Activated T-cell treated with anti-CD3 and anti-CD28 coated beads, Interleukin-2, amount 50 U/mL, for 48 hours (primary cell): ENCODE measurements at regions not wholly inside any gene's neighbourhood (a gene's known extent, or its start where the extent isn't known, plus 50 kb on each side); places are given as distances from the start of the nearest gene placed in this dataset.

ENCODE experiments used
- DNase-seq, 2 experiments: peaks; one replicate each; pipeline ENCODE4 v3.0.0-alpha.2; 2020

GRCh38 chr1:221072214-221072613 is 193.0 kb downstream of the HLX start:
- DNase-seq, result no peak

GRCh38 chr1:221074332-221074731 is 195.1 kb downstream of the HLX start:
- no peak for DNase-seq

- no peak for DNase-seq
These were observed 196.7 kb downstream of the HLX start for GRCh38 chr1:221075911-221076310.

- DNase-seq, result no peak
These were observed 197.2 kb downstream of the HLX start for GRCh38 chr1:221076391-221076811.

GRCh38 chr1:221078260-221078965 is 199.2 kb downstream of the HLX start:
- no peak for DNase-seq

- DNase-seq, result no peak
These were observed 204.7 kb downstream of the HLX start for GRCh38 chr1:221083902-221084301.

- DNase-seq, result no peak
These were observed 205.4 kb downstream of the HLX start for GRCh38 chr1:221084681-221085080.

GRCh38 chr1:221085701-221086375 is 206.6 kb downstream of the HLX start:
- DNase-seq, result no peak

GRCh38 chr1:221087919-221088318 is 208.7 kb downstream of the HLX start:
- DNase-seq, result no peak

GRCh38 chr1:221089273-221089672 is 210.0 kb downstream of the HLX start:
- no peak for DNase-seq

- DNase-seq, result no peak
These were observed 210.6 kb downstream of the HLX start for GRCh38 chr1:221089803-221090202.

GRCh38 chr1:221093903-221094791 is 214.9 kb downstream of the HLX start:
- DNase-seq, result no peak

GRCh38 chr1:221097479-221098281 is 218.4 kb downstream of the HLX start:
- no peak for DNase-seq

GRCh38 chr1:221098471-221099405 is 219.5 kb downstream of the HLX start:
- no peak for DNase-seq

- DNase-seq, result peak; percentile 32 to 43
These were observed 220.7 kb downstream of the HLX start for GRCh38 chr1:221099747-221100595.

- DNase-seq, result no peak
These were observed 221.4 kb downstream of the HLX start for GRCh38 chr1:221100611-221101010.

GRCh38 chr1:221101807-221102605 is 222.8 kb downstream of the HLX start:
- DNase-seq, result no peak

- no peak for DNase-seq
These were observed 225.4 kb downstream of the HLX start for GRCh38 chr1:221104596-221104995.

- DNase-seq, result no peak
These were observed 226.3 kb downstream of the HLX start for GRCh38 chr1:221105578-221105977.

GRCh38 chr1:221106616-221107015 is 227.4 kb downstream of the HLX start:
- no peak for DNase-seq
